GM12874 (cell line): ENCODE measurements at regions not wholly inside any gene's neighbourhood (a gene's known extent, or its start where the extent isn't known, plus 50 kb on each side); places are given as distances from the start of the nearest gene placed in this dataset.
A peak's percentile ranks its signal among the peaks of the same experiment; 100 is the strongest.

Experiments
- TF ChIP-seq, protein P1 (sequence below): IDR thresholded peaks from 2 replicates; pipeline ENCODE4 v1.5.1; 2011; ENCODE audit warnings: low read depth, mild to moderate bottlenecking, control low read depth, low read length, moderate library complexity; ENCODE audit not compliant: insufficient read depth

DNA sequence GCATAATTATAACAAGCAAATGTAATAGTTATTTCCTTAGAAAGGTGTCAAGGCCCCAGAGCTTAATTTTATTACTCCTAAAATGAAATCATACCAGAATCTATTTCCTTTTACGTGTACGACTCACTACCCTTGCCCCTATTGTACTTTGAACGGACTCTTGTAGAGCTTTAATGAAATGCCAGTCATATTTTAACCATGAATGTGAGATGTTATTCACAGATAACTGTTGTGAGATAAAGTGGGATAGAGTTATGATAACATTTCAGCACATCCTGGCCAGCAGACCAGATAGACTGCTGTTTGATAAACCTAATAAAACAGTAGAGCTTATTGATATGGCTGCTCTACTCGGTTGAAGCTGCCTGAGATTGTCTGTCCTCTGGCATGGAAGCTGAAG, 500.8 kb upstream of the PBX1 start:
- TF ChIP-seq, protein P1, sequence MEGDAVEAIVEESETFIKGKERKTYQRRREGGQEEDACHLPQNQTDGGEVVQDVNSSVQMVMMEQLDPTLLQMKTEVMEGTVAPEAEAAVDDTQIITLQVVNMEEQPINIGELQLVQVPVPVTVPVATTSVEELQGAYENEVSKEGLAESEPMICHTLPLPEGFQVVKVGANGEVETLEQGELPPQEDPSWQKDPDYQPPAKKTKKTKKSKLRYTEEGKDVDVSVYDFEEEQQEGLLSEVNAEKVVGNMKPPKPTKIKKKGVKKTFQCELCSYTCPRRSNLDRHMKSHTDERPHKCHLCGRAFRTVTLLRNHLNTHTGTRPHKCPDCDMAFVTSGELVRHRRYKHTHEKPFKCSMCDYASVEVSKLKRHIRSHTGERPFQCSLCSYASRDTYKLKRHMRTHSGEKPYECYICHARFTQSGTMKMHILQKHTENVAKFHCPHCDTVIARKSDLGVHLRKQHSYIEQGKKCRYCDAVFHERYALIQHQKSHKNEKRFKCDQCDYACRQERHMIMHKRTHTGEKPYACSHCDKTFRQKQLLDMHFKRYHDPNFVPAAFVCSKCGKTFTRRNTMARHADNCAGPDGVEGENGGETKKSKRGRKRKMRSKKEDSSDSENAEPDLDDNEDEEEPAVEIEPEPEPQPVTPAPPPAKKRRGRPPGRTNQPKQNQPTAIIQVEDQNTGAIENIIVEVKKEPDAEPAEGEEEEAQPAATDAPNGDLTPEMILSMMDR = no peak

DNA sequence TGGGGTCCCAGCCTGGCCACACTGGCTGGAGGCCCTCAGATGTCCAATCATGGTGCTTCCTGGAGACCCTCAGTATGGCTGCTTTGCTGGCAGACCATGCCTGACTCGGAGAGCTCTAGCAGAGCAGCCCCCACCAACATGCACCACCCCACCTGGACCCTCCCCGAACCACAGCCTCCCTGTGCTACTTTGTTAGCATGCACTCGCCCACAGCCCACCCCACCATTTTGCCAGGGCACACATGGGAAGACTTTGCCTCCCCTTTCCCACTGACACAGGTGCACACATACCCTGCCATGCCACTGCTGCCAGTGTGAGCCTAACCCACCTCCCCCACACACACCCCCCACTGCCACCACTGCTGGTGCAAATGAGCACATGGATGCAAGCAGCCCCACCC, 497.5 kb upstream of the PBX1 start:
- TF ChIP-seq, protein P1 = no peak

DNA sequence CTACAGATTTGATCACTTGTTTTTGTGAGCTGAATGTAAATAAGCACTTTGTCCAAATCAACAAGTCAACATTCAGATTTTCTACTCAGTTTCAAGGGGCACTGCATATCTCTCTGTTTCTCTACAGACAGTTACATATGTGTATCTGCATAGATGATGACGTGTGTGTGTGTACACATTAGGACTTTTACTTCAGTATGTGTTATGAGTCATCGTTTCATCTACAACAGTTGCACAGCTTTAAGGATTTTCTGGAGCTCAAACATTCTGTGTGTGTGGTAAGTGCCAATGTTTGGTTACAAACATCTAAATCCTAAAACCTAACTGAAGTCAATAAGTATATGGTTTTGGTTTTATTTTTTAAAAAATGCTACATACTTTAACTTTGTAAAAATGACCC, 494.5 kb upstream of the PBX1 start:
- TF ChIP-seq, protein P1 = no peak

DNA sequence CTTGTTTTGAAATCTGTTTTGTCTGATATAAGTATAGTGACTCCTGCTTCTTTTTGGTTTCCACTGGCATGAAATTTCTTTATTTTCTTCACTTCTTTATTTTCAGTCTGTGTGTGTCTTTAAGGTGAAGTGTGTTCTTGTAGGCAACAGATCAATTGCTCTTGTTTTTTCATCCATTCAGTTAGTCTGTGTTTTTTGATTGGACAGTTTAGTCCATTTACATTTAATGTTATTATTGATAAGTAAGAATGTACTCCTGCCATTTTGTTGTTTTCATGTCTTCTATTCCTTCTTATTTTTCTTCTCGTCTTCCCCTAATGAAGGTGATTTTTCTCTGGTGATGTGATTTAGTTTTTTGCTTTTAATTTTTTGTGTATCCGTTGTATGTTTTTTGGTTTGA, 487.7 kb upstream of the PBX1 start:
- TF ChIP-seq, protein P1 = no peak

DNA sequence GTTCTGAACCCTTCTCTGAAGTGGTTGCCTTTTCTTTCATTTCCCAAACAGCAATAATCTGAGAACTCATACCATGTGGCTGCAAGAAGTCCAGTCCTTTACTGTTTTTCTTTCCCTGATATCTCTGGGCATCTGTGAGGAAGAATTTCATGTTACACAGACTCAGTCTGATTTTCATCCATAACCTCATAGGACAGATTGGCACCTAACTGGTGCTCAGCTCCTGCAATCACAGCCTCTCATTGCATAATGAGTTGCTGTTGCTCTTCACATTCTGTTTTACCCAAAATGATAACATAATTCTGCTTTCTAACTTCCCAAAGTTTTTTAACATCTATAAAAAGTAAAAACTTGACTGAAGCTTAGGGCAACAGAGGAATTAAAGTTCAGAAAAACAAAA, 472.2 kb upstream of the PBX1 start:
- TF ChIP-seq, protein P1 = no peak

DNA sequence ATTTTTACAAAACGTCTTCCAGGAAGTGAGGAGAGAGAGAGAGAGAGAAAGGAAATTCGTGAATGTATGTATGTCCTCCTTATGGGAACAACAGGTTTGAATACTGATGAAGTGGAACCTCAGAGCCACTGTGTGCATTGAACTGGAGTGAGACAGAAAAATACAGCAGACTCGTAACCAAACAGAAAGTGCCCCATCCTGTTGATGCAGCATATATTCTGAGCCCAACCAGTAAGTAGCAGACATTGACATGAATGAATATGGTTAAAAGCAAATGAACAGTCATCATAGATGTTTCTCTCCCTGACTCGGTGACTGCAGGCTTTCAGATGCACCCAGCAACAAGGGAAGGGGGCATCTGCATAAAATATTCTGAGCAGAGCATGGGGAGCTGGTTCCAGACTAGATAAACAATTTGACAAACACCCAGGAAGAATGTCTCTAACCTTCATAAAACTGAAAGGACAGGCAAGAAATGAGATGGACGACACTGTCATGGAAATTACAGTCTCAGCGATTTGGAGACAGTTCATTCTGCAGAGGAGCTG, 471.0 kb upstream of the PBX1 start:
- TF ChIP-seq, protein P1 = no peak

DNA sequence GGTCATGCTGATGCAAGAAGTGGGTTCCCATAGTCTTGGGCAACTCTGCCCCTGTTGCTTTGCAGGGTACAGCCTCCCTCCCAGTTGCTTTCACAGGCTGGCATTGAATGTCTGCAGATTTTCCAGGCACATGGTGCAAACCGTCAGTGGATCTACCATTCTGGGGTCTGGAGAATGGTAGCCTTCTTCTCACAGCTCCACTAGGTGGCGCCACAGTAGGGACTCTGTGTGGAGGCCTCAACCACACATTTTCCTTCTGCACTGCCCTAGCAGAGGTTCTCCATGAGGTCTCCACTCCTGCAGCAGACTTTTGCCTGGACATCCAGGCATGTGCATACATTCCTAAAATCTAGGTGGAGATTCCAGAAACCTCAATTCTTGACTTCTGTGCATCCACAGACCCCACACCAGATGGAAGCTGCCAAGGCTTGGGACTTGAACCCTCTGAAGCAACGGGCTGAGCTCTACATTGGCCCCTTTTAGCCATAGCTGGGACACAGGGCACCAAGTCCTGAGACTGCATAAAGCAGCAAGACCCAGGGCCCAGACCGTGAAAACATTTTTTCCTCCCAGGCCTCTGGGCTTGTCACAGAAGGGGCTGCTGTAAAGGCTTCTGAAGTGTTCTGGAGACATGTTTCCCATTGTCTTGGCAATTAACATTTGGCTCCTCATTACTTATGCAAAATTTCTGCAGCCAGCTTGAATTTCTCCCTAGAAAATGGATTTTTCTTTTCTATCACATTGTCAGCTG, 466.2 kb upstream of the PBX1 start:
- TF ChIP-seq, protein P1 = peak; percentile 32; the same call in 1 of the 2 replicates
